Activated CD8-positive, alpha-beta T cell treated with anti-CD3 and anti-CD28 coated beads for 36 hours (primary cell): ENCODE measurements at regions not wholly inside any gene's neighbourhood (a gene's known extent, or its start where the extent isn't known, plus 50 kb on each side); places are given as distances from the start of the nearest gene placed in this dataset.

Experiments used
- ATAC-seq: fragments of 200-7000 bp; cut with Tn5 transposase; one replicate; pipeline ENCODE4 v1.10.0; 2021; ENCODE audit warnings: mild to moderate bottlenecking, moderate library complexity
- CTCF ChIA-PET: fragments of 350-600 bp; sonication (Branson Sonifier 250); formaldehyde crosslinking; loops from one replicate; lab custom pipeline; 2021; ENCODE audit warnings: antibody characterized with exemption; lab: Charles Lee
- POLR2A ChIA-PET: fragments of 350-600 bp; sonication (Branson Sonifier 250); formaldehyde crosslinking; loops from one replicate; lab custom pipeline; 2021; ENCODE audit warnings: antibody characterized with exemption; lab: Charles Lee
- DNase-seq: peaks from one replicate; pipeline ENCODE4 v3.0.0-alpha.2; 2020
- H3K27ac Mint-ChIP-seq: one replicate; pipeline ENCODE4 v1.8.0; 2021; ENCODE audit warnings: mild to moderate bottlenecking, mixed read lengths
- H3K27me3 Mint-ChIP-seq: one replicate; pipeline ENCODE4 v1.8.0; 2021; ENCODE audit warnings: mixed read lengths
- H3K36me3 Mint-ChIP-seq: one replicate; pipeline ENCODE4 v1.8.0; 2021; ENCODE audit warnings: low read depth, mixed read lengths
- H3K4me1 Mint-ChIP-seq: one replicate; pipeline ENCODE4 v1.8.0; 2021; ENCODE audit warnings: low read depth, mixed read lengths
- H3K4me3 Mint-ChIP-seq: one replicate; pipeline ENCODE4 v1.8.0; 2021; ENCODE audit warnings: mild to moderate bottlenecking, moderate library complexity, mixed read lengths
- H3K9me3 Mint-ChIP-seq: one replicate; pipeline ENCODE4 v1.8.0; 2021; ENCODE audit warnings: mixed read lengths
- intact Hi-C: fragments of 100-400 bp; cut with micrococcal nuclease; formaldehyde crosslinking; loops from one replicate; pipeline ENCODE4 v1.10.0; 2022
- TF ChIP-seq, protein P1 (sequence below): fragments of 200-600 bp; IDR thresholded peaks from one replicate; pipeline ENCODE4 v1.8.0; 2022; ENCODE audit warnings: antibody characterized with exemption, mild to moderate bottlenecking

DNA sequence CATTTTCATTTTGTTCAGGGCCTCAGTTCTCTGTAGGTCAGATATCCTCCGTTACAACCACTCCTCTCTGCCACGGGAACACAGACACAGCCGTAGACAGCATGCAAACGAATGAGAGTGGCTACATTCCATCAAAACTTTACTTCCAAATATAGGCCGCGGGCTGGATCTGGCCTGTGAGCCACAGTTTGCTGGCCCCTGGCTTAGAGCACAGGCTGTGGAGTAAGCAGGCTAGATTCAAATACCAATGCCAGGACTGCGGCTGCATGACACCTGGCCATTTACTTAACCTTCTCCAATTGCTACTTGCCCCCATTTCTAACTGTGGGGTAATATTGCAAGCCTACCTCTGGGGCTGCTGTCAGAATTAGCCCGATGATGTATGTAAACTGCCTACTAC is 325.8 kb upstream of the POU3F3 start:
- intact Hi-C loops: no loop called here

DNA sequence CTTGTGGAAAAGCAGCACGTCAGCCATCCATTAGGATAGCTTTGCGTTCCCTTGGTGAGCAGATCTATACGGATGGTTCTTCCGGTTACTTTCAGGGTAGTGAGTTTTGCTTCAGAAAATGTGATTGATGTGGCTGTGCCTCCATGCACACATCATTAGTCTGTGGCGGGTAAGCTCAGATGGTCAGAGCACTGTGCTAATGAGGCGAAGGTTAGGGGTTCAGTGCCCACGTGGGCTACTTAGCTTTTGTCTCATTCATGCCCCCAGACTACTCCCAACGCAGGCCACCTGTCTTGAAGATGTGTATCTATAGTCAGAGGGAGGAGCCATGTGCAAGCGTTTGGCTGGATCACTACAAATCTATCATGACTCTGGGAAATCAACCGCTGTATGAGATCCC is 322.8 kb upstream of the POU3F3 start:
- no peak for DNase-seq
- no peaks in the 10 kb centered on the region for H3K36me3 Mint-ChIP-seq
- ATAC-seq: no peak
- intact Hi-C loops: no loop called here
- H3K27me3 Mint-ChIP-seq: peaks cover 2% of the 10 kb centered on the region
- no peak overlapping the region for H3K4me3 Mint-ChIP-seq
- ChIA-PET POLR2A (no interaction called here), CTCF (no interaction called here)
- H3K9me3 Mint-ChIP-seq: no peaks in the 10 kb centered on the region
- no peak overlapping the region for H3K27ac Mint-ChIP-seq
- no peaks in the 10 kb centered on the region for H3K4me1 Mint-ChIP-seq
- TF ChIP-seq, protein P1, sequence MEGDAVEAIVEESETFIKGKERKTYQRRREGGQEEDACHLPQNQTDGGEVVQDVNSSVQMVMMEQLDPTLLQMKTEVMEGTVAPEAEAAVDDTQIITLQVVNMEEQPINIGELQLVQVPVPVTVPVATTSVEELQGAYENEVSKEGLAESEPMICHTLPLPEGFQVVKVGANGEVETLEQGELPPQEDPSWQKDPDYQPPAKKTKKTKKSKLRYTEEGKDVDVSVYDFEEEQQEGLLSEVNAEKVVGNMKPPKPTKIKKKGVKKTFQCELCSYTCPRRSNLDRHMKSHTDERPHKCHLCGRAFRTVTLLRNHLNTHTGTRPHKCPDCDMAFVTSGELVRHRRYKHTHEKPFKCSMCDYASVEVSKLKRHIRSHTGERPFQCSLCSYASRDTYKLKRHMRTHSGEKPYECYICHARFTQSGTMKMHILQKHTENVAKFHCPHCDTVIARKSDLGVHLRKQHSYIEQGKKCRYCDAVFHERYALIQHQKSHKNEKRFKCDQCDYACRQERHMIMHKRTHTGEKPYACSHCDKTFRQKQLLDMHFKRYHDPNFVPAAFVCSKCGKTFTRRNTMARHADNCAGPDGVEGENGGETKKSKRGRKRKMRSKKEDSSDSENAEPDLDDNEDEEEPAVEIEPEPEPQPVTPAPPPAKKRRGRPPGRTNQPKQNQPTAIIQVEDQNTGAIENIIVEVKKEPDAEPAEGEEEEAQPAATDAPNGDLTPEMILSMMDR: no peak

More for the DNA sequence above, 325.8 kb upstream of the POU3F3 start:
- Mint-ChIP-seq H3K9me3 (no peaks in the 10 kb centered on the region), H3K4me3 (no peak overlapping the region), H3K36me3 (no peaks in the 10 kb centered on the region), H3K4me1 (no peaks in the 10 kb centered on the region), H3K27ac (no peak overlapping the region), H3K27me3 (peaks cover 2% of the 10 kb centered on the region)
- DNase-seq: no peak
- TF ChIP-seq, protein P1: no peak
- ATAC-seq: no peak
- CTCF ChIA-PET: no interaction called here
- POLR2A ChIA-PET: no interaction called here

DNA sequence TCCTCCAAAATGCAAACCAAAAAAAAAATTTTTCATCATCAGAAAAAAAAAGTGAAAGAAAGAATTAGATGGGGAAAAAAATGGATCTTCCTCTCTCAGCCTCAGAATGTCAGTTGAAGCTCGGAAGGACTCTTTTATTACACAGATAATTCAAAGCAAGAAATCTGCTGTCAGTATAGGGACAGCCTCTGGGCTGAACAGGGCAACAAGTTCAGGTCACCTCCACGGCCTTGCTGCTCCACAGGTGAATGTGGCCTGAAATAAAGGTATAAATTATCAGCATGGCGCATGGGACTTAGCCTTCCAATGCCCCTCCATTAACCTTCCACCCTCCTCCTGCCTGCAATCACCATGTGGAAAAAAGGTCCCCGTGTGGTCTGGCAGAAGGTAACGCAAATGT is 316.8 kb upstream of the POU3F3 start:
- Mint-ChIP-seq H3K9me3 (no peaks in the 10 kb centered on the region), H3K27ac (no peak overlapping the region), H3K4me3 (no peak overlapping the region), H3K36me3 (no peaks in the 10 kb centered on the region), H3K27me3 (no peaks in the 10 kb centered on the region), H3K4me1 (peaks cover 10% of the 10 kb centered on the region)
- intact Hi-C loops: no loop called here
- TF ChIP-seq, protein P1: no peak
- DNase-seq (no peak), ATAC-seq (no peak)
- CTCF ChIA-PET: interaction anchor here (1.0 kb wide), 1 partner anchor 313 kb away, joined by 3 read pairs; no protein-coding TSS in a partner anchor
- POLR2A ChIA-PET: no interaction called here

DNA sequence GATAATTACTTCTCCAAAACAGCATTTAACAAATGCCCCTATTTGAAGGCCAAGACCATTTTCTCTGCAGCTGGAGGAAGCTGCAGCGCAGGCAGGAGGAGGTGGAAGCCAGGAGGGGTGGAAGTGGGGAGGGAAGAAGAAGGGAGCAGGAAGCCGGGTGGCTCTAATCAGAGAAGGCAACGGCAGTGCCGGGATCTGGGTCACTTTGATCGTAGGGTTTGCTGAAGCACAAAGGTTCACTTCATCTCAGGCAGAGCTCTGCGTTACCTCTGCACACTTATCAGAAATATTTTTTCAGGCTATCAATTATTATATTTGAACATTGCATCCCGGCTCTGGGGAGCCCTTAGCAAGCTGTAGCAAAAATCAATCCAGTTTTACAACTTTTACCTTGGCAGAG is 315.8 kb upstream of the POU3F3 start:
- Mint-ChIP-seq H3K9me3 (no peaks in the 10 kb centered on the region), H3K27ac (no peak overlapping the region), H3K27me3 (no peaks in the 10 kb centered on the region), H3K4me3 (no peak overlapping the region), H3K36me3 (no peaks in the 10 kb centered on the region), H3K4me1 (peaks cover 10% of the 10 kb centered on the region)
- DNase-seq (no peak), ATAC-seq (no peak)
- intact Hi-C loops: no loop called here
- ChIA-PET POLR2A (no interaction called here), CTCF (interaction anchor here (1.0 kb wide), 1 partner anchor 312 kb away, joined by 3 read pairs; no protein-coding TSS in a partner anchor)
- TF ChIP-seq, protein P1: no peak

DNA sequence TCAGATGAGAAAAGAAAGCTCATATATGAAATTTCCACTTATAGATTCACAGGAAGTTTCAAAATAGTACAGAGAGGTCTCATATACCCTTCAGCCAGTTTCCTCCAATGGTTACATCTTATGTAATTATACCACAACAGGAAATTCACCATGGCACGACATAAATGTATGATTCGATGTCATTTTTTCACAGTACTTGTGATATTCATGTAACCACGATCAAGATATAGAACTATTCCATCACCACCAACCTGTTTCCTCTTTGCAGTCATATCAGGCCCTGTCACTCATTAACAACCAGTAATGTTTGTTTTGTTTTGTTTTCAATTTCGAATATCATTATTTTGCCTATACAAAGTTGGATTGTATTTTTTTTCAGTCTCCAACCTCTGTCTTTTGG is 314.3 kb upstream of the POU3F3 start:
- TF ChIP-seq, protein P1: no peak
- ATAC-seq: peak; percentile 34
- no peaks in the 10 kb centered on the region for H3K27me3 Mint-ChIP-seq

More for the DNA sequence above, 314.3 kb upstream of the POU3F3 start:
- no peak overlapping the region for H3K4me3 Mint-ChIP-seq
- intact Hi-C loops: no loop called here
- no peaks in the 10 kb centered on the region for H3K9me3 Mint-ChIP-seq
- peaks cover 10% of the 10 kb centered on the region for H3K4me1 Mint-ChIP-seq
- ChIA-PET POLR2A (no interaction called here), CTCF (no interaction called here)
- no peak for DNase-seq
- H3K27ac Mint-ChIP-seq: no peak overlapping the region
- no peaks in the 10 kb centered on the region for H3K36me3 Mint-ChIP-seq
